ENCODE measurements at regions not wholly inside any gene's neighbourhood (a gene's known extent, or its start where the extent isn't known, plus 50 kb on each side); places are given as distances from the start of the nearest gene placed in this dataset.

DNA sequence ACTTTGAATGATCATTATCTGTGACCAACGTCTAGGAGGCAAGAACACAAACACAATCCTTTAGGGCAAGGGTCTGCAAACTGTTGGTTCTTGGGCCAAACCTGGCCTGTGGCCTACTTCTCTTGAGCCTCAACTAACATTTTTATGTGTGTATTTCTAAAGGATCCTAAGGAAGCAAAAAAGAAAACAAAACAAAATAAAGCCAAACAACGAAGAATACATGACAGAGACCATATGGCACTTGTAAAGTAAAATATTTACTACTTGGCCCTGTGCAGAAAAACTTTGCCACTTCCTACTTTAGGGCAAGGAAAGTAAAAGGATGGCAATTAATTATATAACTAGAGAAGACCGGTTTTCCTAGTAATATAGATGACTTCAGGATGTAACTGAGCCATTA, 1056.2 kb downstream of the EPHA7 start:
- DNase-seq = no peak

- no peak for DNase-seq
Measured at GRCh38 chr6:92362404-92362803, 1057.0 kb downstream of the EPHA7 start.

GRCh38 chr6:92361990-92362389, 1057.4 kb downstream of the EPHA7 start:
- no peak for DNase-seq

- DNase-seq = no peak
Measured at GRCh38 chr6:92354270-92354829, 1065.0 kb downstream of the EPHA7 start.

GRCh38 chr6:92352130-92352529, 1067.2 kb downstream of the EPHA7 start:
- DNase-seq = no peak

GRCh38 chr6:92341201-92341600, 1078.2 kb downstream of the EPHA7 start:
- DNase-seq = no peak

GRCh38 chr6:92339936-92340640, 1079.3 kb downstream of the EPHA7 start:
- DNase-seq = no peak

- no peak for DNase-seq
Measured at GRCh38 chr6:92337571-92337970, 1081.8 kb downstream of the EPHA7 start.

DNA sequence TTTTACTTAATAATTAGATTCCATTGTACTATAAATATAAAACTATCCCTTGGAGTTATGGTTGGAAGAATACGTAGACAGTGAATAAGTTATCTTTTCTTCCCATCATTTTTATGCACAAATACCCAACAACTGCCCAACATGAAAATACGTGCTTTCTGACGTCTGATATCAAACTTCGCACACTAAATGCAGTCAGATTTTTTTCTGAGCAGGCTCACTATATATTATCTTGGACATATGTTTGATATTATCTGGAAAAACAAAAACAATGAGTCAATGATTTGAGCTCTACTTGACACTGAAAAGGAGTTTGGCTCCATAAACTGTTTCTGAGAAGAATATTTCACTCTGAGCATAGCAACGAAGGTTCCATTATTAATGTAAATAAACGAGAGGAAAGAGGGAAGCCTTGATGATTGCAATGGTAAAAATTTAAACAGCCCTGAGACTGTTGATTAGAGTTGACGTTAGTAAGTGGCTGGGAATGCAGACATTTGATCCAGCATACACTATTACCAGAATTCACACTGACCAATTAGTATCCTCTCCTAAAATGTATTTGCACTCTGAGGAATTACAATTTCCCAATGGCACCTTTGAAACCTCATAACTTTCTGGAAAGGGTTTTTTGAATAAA, 1090.0 kb downstream of the EPHA7 start:
- no peak for DNase-seq

- DNase-seq = no peak
Measured at GRCh38 chr6:92315312-92315711, 1104.0 kb downstream of the EPHA7 start.

- peak; percentile 0 for DNase-seq
Measured at GRCh38 chr6:92297101-92297500, 1122.3 kb downstream of the EPHA7 start.

GRCh38 chr6:92292067-92292466, 1127.3 kb downstream of the EPHA7 start:
- DNase-seq = no peak

DNA sequence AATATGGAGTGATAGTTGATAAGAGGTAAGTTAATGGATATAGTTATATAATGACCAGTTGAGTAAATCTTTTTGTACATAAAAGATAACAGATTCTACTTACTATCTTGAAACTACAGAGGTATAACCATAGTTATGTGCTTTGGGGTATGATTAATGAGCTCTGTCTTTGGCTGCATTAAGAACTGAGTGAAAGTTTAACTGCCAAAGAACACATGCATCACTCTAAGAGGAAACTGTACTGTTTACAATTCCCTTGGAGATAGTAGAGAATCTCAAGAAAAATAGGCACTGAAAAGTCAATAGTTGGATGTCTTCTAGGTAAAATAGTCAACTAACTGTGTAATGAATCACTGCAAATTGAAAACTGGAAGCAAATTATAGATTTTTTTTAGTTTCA, 1129.5 kb downstream of the EPHA7 start:
- no peak for DNase-seq

GRCh38 chr6:92281571-92282076, 1137.7 kb downstream of the EPHA7 start:
- no peak for DNase-seq

DNA sequence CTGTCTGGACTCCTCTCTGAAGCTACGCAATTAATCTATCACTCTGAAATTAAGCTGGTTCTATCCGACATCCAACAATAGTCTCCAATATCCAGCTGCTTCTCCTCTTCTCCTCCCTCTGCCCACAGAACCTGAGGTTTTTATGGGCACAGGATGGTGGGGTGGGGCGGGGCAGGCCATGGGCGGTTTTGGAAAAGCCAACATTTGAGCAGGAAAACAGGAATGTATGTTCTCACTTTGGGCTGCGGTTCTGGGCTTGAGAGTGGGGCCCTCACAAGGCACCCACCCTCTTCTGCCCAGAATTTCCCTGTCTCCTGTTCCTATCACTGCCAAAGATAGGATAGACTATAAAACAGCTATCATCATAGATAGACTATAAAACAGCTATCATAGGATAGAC, 1144.2 kb downstream of the EPHA7 start:
- no peak for DNase-seq

- DNase-seq = no peak
Measured at GRCh38 chr6:92274588-92274987, 1144.8 kb downstream of the EPHA7 start.

DNA sequence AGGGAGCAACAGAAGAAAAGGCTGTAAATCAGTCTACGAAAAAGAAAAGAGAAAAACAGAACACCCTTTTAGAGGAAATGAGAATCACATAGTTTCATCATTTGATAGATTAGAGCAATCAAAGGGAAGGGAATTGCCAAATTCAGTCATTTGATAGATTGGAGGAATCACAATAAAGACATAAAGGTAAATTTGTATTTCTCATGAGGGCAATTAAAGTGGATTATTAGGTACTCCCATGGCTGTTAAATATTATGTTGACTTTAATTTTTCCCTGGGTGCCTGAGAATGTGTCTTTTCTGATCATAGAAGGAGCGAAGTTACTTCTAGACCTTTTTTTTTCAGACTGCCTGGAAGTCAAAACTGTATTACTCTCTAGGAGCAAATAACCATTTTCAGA, 1145.7 kb downstream of the EPHA7 start:
- no peak for DNase-seq

DNA sequence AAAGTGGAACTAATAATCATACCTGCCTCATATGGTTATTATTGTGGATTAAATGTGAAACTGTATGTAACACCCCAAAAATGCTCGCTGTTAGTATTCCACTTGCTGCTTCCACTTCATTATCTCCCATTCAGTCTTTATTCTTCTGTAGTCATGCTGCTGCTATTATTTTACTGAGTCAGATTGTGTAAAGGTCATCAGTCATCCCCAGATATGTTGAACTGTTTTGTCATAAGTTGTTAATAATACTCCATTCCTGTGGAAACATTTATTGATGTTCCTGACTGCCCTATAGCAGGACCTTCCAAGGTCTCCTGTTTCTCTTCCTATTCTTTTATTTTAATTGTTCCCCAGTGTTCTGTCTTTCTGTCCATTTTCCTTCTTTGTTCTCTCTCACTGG, 1148.3 kb downstream of the EPHA7 start:
- no peak for DNase-seq

DNA sequence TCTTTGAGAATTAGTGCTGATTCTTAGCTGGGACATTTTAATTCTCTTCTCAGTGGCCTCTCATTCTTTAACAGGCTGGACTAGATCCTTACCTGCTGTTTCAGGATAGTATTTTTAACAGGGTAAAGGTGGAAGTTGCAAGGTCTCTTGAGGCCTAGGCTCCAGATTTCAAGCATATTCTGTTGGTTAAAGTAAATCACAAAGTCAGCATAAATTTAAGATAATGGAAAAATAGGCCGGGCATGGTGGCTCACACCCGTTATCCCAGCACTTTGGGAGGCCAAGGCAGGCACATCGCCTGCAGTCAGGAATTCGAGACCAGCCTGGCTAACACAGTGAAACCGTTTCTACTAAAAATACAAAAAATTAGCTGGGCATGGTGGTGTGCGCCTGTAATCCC, 1149.0 kb downstream of the EPHA7 start:
- DNase-seq = no peak

GRCh38 chr6:92267335-92267734, 1152.0 kb downstream of the EPHA7 start:
- no peak for DNase-seq

DNA sequence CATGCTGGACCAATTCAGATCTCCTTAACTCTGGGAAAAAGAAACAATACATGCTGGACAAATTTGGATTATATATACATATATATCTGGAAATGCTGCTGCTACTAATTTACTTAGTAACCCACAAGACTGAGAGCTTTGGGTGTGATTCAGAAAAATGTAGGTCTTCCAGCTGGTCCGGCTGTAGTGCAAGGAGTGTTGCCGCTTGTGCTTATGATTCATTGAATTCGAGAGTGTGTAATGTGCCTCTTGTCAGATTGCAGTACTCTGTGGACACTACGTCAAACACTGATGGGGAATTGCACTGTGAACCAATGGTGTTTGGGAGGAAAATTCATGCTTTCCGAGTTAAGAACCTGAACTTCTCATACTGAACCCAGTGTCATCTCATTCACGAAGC, 1155.5 kb downstream of the EPHA7 start:
- no peak for DNase-seq

DNA sequence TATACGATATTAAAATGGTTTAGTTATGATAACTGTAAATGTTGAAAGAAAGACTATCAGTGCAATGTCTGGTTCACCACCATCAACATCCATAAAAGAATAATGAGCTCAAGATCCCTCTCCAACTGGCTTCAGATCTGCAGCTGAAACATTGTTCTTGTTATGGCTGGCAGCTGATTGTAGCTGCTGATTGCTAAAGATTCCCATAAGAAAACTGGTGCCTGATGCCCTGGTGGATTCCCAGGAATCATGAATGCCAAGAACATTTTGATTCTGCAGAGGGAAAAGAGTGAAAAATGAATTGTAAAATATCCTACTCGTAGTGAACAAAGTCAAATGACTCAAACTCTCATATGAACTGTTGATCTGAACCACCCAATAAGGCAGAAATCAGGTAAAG, 1160.2 kb downstream of the EPHA7 start:
- no peak for DNase-seq

DNA sequence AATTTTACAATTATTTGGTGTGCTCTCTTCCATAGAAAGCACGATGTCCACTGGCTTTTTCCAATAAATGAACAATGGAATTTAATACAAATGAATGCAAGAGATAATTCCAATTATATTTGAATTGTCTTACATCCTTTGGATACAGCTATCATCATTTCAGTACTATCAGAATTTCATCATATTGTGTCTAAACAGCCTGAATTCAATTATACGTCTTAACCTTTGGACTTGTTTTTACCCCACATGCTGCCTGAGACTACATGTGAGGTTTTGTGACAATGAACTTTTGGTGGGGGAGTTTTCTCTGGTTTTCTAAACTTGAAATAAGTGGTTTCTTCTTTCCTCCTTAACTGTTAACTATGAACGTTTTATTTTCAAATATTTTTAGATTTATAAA, 1176.0 kb downstream of the EPHA7 start:
- DNase-seq = no peak

GRCh38 chr6:92231171-92231701, 1188.1 kb downstream of the EPHA7 start:
- DNase-seq = peak; percentile 76
